GM18505 (cell line): ENCODE measurements at regions not wholly inside any gene's neighbourhood (a gene's known extent, or its start where the extent isn't known, plus 50 kb on each side); places are given as distances from the start of the nearest gene placed in this dataset.

Experiments used
- ATAC-seq: cut with Tn5 transposase; IDR thresholded peaks from one replicate; pipeline ENCODE4 v1.9.1; 2021; ENCODE audit not compliant: unreplicated experiment
- POLR2A ChIP-seq: IDR thresholded peaks from 4 replicates; pipeline ENCODE4 v1.6.1; 2011; ENCODE audit warnings: borderline replicate concordance; ENCODE audit not compliant: insufficient read depth, insufficient read length; ENCODE audit errors: extremely low read depth

DNA sequence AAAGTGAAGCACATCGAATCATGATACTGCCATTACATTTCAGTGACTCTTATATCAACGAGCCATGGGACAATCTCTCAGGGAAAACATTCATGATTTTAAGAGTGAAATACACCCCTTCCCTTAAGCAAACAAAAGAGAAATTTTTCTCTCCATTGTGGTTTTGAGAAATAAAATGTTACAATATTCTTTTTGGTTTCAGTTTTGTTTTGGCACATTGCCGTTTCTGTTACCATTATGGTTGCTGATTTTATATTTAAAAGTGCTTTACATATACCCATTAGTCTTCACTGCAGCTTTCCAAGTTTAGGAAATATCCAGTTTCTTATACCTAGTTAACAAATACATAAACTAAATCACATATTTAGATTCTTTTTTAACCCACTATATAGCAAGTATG is 126.8 kb upstream of the SEM1 start:
- ATAC-seq: no peak
- TF ChIP-seq POLR2A: no peak

DNA sequence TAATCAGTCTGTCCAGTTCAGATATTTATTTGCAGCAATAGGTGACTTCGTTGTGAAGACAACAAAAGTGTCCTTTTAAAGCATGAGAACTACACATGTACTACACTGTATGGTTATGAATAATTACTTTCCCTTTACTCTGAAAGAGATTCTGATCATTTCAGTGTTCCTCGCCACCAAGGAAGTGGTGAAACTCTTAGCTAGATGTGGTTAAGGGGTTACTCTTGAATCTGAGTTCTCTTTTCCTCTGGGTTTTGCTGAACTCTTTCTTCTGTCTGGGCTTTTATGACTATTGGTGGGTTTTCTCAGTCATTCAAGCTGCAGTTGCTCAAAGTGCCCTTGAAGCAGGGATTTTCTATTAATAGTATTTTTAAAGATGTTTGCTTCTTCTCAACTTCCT is 127.9 kb upstream of the SEM1 start:
- peak; percentile 93 for ATAC-seq
- no peak for TF ChIP-seq POLR2A

DNA sequence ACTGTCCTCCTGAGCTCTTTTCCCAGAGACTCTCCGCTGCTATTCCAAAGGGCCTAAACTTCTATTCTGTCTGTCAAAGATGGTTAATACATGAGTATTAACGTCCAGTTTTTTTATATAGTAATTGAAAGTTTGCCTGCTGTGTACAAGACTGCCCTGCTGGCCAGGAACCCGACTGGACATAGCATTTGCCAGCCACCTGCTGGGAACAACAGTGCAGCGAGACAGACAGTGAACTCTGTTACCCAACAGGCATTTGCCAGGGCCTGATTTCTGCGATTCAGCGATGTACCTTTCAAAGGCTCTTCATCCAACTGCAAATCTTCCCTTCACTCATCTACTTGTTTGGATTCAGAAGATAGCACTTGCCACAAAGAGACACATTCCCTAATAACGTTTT is 128.8 kb upstream of the SEM1 start:
- ATAC-seq: no peak
- no peak for TF ChIP-seq POLR2A

DNA sequence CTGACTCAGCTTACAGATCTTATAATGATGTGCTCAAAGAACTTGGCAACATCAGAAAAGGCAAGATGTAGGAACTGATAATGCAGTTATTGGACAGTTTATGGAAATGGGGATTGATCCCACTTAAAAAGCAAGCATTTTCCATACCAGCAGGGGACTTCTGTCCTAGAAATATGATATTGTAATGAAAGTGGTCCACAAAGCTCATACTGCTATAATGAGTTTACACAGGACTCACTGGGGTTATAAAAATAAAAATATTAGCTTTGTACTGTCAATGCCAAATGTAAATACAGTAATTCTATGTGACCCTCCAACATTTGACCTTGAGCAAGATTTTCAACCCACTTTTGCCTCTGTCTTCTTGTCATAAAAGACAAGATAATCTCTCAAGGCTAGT is 145.5 kb upstream of the SEM1 start:
- TF ChIP-seq POLR2A: no peak
- no peak for ATAC-seq

DNA sequence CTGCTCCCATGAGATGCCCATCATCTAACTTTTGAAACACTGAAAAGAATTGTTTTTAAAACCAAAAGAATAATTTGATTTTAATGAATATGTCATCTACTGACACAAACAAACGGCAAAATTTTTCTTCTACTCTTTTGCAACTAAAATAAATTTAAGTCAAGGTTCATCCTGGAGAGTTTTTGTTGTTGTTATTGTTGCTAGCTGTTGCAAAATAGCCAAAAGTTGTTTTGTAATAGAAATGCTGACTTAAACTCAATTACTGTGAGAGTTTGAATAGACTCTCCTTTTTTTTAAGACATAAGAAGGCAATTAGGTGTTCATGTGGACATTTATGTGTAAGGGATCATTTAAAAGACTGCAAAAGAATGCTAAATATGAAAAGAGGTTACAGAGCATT is 146.0 kb upstream of the SEM1 start:
- no peak for ATAC-seq

DNA sequence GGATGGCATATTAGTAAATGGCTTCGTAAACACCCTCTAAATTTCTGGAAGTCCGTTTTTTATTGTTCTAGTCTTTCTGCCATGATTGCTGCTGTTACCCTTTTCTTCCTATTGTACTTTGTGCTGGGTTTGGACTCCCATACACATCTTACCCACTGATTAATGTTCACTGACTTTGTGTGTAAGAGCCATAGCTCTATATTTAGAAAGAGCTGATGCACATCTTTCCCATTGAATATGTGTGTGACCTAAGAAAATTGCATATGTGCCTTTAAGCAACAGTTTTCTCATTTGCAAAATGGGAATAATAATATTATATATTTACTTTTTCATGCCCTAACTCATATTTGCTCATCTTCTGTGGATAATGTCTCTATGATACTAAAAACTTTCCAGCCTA is 135.8 kb upstream of the DLX6 start:
- TF ChIP-seq POLR2A: no peak
- no peak for ATAC-seq

More for the DNA sequence above, 146.0 kb upstream of the SEM1 start:
- TF ChIP-seq POLR2A: no peak

DNA sequence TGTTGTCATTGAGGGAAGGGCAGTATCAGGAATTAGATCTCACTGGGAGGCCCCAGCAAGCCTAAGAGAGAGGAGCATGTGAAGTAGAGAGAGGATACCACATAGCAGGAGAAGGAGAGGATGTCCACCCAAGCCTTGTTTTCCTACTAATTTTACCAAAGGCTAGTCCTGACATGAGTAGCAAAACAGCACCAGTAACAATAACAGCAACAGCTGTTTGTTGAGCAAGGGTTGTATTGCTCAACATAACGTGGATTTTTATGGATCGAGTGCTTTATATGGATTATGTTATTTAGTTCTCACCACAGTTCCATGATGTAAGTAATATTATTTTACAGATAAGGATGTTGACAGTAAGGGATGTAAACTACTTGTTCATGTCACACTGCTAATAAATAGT is 135.2 kb upstream of the DLX6 start:
- no peak for TF ChIP-seq POLR2A
- ATAC-seq: no peak

DNA sequence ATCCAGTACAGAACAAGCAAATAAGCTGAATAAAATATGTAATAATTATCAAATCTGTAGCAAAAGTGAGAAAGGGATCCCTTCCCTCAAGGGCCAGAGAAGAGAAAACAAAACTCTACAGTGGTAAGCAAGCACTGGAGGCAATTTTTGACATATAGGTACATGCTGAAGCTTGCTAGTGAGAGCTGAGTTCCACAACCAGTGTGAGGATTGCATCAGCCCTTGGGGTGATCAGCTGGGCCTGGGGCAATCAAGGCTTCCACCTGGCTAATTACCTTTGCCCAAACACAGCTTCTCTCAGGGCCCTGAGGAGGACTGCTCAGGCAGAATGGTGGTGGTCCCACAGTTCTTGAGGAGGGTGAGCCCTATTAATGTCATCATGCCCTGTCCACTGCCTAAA is 134.4 kb upstream of the DLX6 start:
- ATAC-seq: no peak

DNA sequence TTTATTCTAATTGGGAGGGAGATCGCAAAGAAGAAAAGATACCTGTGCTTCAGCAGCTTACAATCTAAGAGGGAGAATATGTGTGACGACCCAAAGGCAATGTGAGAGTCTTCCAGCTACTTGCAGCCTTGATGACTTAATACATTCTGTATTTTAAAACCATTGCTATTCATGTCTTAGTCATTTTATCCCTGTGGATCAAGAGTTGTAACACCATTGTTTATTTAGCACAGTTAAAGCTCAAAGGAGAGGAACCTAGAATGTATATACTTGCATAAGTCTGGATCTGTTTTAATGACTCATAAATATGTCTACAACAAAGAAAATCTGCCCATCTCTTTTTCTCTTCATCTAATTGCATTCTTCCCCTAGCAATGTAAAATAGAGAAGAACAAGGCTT is 117.9 kb upstream of the DLX6 start:
- no peak for TF ChIP-seq POLR2A
- no peak for ATAC-seq

More for the DNA sequence above, 134.4 kb upstream of the DLX6 start:
- TF ChIP-seq POLR2A: no peak

DNA sequence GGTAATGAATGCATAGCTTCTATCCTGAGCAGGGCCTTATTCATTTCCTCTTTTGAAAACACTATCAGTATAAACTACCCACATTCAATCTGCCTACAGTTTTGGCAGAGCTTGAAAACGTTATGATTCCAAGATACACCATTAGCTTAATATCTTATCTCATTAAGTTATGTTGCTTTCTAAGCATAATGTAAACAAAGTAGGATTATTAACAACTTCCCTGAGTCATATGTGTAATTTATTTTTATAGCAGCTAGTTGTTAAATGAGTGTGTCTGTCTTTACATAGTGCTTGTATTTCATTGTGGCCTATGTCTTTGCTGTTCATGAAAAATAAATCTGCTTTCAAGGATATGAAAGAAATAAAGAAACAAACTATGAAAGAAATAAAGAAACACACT is 106.2 kb upstream of the DLX6 start:
- TF ChIP-seq POLR2A: no peak
- no peak for ATAC-seq

DNA sequence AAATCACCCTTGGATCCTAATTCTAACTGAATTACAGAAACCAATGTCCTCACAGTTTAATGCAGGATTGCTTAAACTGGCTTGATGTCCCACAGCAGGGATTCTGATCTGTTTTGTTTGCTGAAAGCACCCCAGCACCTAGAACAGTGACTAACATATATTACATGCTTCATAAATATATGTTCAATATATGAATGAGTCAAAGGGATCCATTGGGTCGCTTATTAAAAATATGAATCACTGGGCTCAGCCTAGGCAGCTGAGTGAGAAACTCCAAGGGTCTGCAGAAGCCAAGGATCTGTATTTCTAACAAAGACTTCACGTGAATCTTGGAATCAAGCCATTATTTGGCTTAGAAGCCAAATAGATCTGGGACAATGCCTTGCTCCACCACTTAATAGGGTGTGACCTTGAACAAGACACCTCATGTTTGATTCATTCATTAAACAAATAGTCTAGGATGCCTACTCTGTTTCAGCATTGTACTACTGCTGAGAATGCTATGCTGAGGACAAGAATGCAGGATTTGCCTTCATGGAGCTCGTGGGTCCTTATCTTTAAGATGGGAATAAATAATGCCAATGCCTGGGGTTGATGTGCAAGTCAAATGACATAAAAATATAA is 103.4 kb upstream of the DLX6 start:
- TF ChIP-seq POLR2A: no peak
- no peak for ATAC-seq

DNA sequence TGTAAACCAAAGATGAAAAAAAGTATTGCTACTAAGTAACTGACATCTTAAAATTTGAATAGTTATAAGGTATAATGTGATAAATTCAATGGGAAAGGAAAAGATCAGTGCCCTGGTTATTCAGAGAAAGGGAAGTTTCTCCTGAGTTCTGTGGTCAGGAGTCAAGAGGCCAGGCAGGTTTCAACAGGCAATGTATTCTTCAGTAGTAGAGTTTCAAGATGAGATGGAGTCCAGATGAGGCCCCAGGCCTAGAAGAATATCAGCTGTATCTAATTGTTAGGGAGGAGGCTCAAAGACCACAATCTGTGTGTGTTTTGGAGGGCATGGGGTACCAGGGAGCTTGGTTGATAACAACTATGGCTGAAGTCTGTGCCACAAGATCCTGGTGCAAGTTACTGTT is 101.4 kb upstream of the DLX6 start:
- TF ChIP-seq POLR2A: no peak
- ATAC-seq: no peak

DNA sequence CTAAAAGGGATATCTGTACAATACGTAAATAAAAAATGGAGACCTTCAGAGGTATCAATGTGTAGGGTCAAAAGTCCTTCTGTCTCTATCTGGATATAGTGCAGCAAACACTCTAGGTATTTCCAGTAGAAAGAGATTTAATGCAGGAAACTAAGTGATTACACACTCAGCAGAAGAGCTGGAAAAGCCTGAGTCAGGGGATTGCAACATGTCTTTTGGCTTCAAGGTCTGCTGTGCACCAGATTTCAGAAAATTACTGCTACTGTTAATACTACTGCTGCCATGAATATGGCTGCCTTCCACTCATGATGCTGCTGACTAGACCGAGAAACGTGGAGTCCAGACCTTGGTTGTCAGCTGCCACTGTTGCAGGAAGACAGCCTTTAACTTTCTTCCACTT is 94.9 kb upstream of the DLX6 start:
- no peak for ATAC-seq

DNA sequence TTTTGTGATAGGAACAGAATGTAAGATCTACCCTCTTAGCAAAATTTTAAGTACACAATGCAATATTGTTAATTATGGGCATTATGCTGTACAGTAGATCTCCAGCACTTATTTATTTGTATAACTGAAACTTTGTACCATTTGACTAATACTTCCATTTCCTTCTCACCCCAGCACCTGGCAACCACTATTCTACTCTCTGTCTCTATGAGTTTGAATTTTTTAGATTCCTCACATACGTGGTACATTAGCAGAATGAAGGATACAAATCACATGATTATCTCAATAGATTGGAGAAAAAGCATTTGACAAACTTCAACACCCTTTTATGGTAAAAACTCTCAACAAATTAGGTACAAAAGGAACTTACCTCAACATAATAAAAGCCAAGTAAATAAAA is 90.3 kb upstream of the DLX6 start:
- ATAC-seq: no peak

More for the DNA sequence above, 94.9 kb upstream of the DLX6 start:
- no peak for TF ChIP-seq POLR2A

DNA sequence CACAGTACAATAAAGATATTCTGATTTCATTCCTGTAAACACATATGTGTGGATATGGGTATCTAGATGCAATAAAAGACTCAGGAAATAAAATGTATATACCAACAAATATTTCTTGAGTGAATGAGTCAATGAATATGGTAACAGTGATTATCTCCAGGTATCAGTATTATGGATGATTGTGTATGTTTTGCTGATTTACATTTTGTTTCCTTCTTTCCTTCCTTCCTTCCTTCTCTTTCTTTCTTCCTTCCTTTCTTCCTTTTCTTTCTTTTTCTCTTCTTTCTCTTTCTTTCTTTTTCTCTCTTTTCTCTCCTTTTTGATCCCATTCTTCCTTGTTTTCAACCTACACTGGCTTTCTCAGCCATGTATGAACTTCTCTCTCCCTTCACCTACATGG is 85.3 kb upstream of the DLX6 start:
- no peak for ATAC-seq
- no peak for TF ChIP-seq POLR2A

More for the DNA sequence above, 90.3 kb upstream of the DLX6 start:
- no peak for TF ChIP-seq POLR2A
